Erythroblast (primary cell): ENCODE measurements at regions not wholly inside any gene's neighbourhood (a gene's known extent, or its start where the extent isn't known, plus 50 kb on each side); places are given as distances from the start of the nearest gene placed in this dataset.

Experiments
- GATA1 ChIP-seq: IDR thresholded peaks from 2 replicates; pipeline ENCODE4 v1.6.1; 2011; ENCODE audit warnings: low read depth, mild to moderate bottlenecking, control low read depth, low read length, moderate library complexity
- POLR2A ChIP-seq: IDR thresholded peaks from 2 replicates; pipeline ENCODE4 v1.6.1; 2011; ENCODE audit warnings: mild to moderate bottlenecking, low read length

DNA sequence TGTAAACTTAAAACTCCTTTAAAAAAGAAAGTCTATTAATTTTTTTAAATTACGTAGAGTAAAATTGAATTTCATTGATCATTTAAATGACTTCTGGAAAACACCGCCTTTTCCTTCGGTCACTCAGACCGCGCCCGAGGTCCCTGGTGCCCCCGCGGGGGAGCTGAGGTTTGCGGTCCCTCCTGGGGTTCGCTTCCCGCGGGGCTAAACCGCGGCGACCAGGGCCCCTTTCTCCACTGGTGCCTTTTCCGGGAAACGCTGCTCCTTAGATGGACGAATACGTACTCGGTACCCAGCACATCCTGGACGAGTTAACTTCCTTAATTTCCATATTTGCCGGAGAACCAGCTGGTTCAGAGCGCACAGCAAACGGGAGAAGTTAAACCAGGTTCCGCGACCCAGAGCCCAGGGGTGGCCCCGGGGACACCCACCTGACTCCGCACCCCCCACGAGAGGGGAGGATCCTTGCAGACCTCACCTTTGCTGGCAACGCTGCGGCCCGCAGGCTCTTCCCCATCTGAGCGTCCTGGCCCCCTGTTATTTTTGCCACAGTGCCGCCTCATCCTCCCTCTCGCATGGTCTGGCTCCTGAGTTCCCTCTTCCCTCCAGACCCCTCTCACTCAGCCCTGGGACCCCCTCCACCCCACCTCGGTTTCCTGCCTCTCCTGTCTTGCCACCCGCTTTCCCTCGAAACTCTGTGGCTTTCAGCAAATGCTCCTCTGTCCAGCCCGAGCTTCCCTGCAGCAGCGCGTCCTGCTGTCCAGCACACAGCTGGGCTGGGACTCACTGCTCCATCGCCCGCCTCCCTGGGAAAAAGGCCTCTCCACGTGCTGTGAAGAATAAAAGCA is 420.0 kb upstream of the MYT1L start:
- TF ChIP-seq POLR2A (no peak), GATA1 (no peak)
